K562 (cell line): ENCODE measurements at regions not wholly inside any gene's neighbourhood (a gene's known extent, or its start where the extent isn't known, plus 50 kb on each side); places are given as distances from the start of the nearest gene placed in this dataset.

Experiments used
- ATAC-seq: fragments of 200-7000 bp; cut with Tn5 transposase; 3 replicates; pipeline ENCODE4 v1.9.1; 2020; ENCODE audit warnings: moderate library complexity
- BruUV-seq: library from RNA; stranded (reverse); fragments of 400-500 nt; replicated peaks from 2 replicates; lab custom pipeline; 2021; lab: Mats Ljungman, UMichigan
- CTCF ChIA-PET: fragments of 300-600 bp; formaldehyde crosslinking; extraction: SDS; loops from one replicate; lab custom pipeline; 2021; ENCODE audit warnings: low intra/inter-chr PET ratio; lab: Yijun Ruan, JAX
- POLR2A ChIA-PET: fragments of 300-600, 350-650 bp; sonication (Branson Sonifier 250); formaldehyde crosslinking; extraction: SDS; loops from one replicate; lab custom pipeline; 2021; ENCODE audit warnings: antibody characterized with exemption, inconsistent platforms; lab: Yijun Ruan, JAX
- DNase-seq, 4 experiments: peaks; one replicate each; pipeline versions ENCODE4 v3.0.0 to v3.0.0-alpha.2; 2011 to 2018; ENCODE audit warnings: low spot score in 3 of 4, mixed read lengths in 3 of 4; ENCODE audit errors: extremely low read depth in 1 of 4
- FAIRE-seq: peaks from 2 replicates; lab custom pipeline; 2011; peaks lifted over from hg19 to GRCh38; lab: Jason Lieb, UNC
- H2AFZ ChIP-seq: 2 replicates; pipeline ENCODE4 v1.6.0; 2011; ENCODE audit warnings: low read depth, low read length, control low read depth, inconsistent platforms
- H3K27ac ChIP-seq: fragments of 200-600 bp; 3 replicates; pipeline ENCODE4 v1.8.0; 2011; ENCODE audit warnings: low read depth, mild to moderate bottlenecking, control low read depth, inconsistent platforms, low read length, moderate library complexity, mixed read lengths; ENCODE audit errors: extremely low read depth
- H3K27me3 ChIP-seq, 2 experiments: fragments of 300-600 bp in 1 of 2; 2 replicates in 1 of 2; 3 replicates in 1 of 2; pipeline versions ENCODE4 v1.6.0 to v1.8.0; 2011; ENCODE audit warnings: inconsistent platforms in 2 of 2, low read length in 2 of 2, mild to moderate bottlenecking in 1 of 2, mixed read lengths in 1 of 2, moderate library complexity in 1 of 2; ENCODE audit not compliant: control insufficient read depth in 2 of 2, insufficient read depth in 2 of 2
- H3K36me3 ChIP-seq: fragments of 300-600 bp; 3 replicates; pipeline ENCODE4 v1.8.0; 2011; ENCODE audit warnings: mild to moderate bottlenecking, low read length, inconsistent platforms; ENCODE audit not compliant: control insufficient read depth, insufficient read depth
- H3K4me1 ChIP-seq, 2 experiments: fragments of 200-600 bp in 1 of 2; replicated peaks in 1 of 2; 2 replicates in 1 of 2; 3 replicates in 1 of 2; pipeline versions ENCODE4 v1.5.1 to v1.8.0; 2011; ENCODE audit warnings: inconsistent platforms in 2 of 2, low read length in 2 of 2, mild to moderate bottlenecking in 1 of 2, mixed read lengths in 1 of 2, moderate library complexity in 1 of 2; ENCODE audit not compliant: control insufficient read depth in 2 of 2, insufficient read depth in 2 of 2
- H3K4me2 ChIP-seq: 2 replicates; pipeline ENCODE4 v1.6.1; 2011; ENCODE audit warnings: low read length, control low read depth, inconsistent platforms, mixed read lengths; ENCODE audit not compliant: insufficient read depth
- H3K4me3 ChIP-seq: fragments of 200-600 bp; sonication (generic), shearing (Covaris generic); 2 replicates; pipeline ENCODE4 v1.5.1; 2016; ENCODE audit warnings: control low read depth, inconsistent platforms
- H3K79me2 ChIP-seq: fragments of 200-600 bp; 3 replicates; pipeline ENCODE4 v1.8.0; 2011; ENCODE audit warnings: low read length, inconsistent platforms; ENCODE audit not compliant: control insufficient read depth, insufficient read depth
- H3K9ac ChIP-seq, 2 experiments: 2 replicates each; pipeline versions ENCODE4 v1.6.0 to v1.6.1; 2011; ENCODE audit warnings: low read depth in 2 of 2, low read length in 2 of 2, control low read depth in 1 of 2, inconsistent platforms in 1 of 2, mild to moderate bottlenecking in 1 of 2, mixed read lengths in 1 of 2; ENCODE audit not compliant: insufficient read depth in 1 of 2
- H3K9me1 ChIP-seq: one replicate; pipeline ENCODE4 v1.6.0; 2011; ENCODE audit warnings: inconsistent platforms, mild to moderate bottlenecking, low read length, moderate library complexity; ENCODE audit not compliant: control insufficient read depth, insufficient read depth
- H3K9me3 ChIP-seq: replicated peaks from 2 replicates; pipeline ENCODE4 v1.5.1; 2011; ENCODE audit warnings: low read depth, low read length, inconsistent platforms; ENCODE audit not compliant: control insufficient read depth, insufficient read depth
- H4K20me1 ChIP-seq: replicated peaks from 2 replicates; pipeline ENCODE4 v1.6.1; 2011; ENCODE audit warnings: low read length, inconsistent platforms, mixed read lengths; ENCODE audit not compliant: control insufficient read depth, insufficient read depth
- ARHGAP35 ChIP-seq: fragments of 450-650 bp; IDR thresholded peaks from 2 replicates; pipeline ENCODE4 v1.6.1; 2018; ENCODE audit not compliant: partially characterized antibody
- CBFA2T3 ChIP-seq: fragments of 450-650 bp; IDR thresholded peaks from 2 replicates; pipeline ENCODE4 v1.6.1; 2017
- HDAC1 ChIP-seq, 2 experiments: fragments of 450-650 bp; IDR thresholded peaks; 2 replicates each; pipeline ENCODE4 v1.6.1; 2016 to 2017; ENCODE audit warnings: inconsistent platforms in 1 of 2, mild to moderate bottlenecking in 1 of 2, moderate library complexity in 1 of 2
- ILF3 ChIP-seq: fragments of 450-650 bp; IDR thresholded peaks from 2 replicates; pipeline ENCODE4 v1.6.1; 2018; ENCODE audit warnings: antibody characterized with exemption, mild to moderate bottlenecking, moderate library complexity, borderline replicate concordance
- MEF2D ChIP-seq: conservative IDR thresholded peaks from 2 replicates; pipeline ENCODE4 v1.6.1; 2016; ENCODE audit warnings: low read depth, missing genetic modification characterization, missing compliant biosample characterization
- NFYB ChIP-seq: IDR thresholded peaks from 2 replicates; pipeline ENCODE4 v1.6.1; 2011; ENCODE audit warnings: mild to moderate bottlenecking, moderate library complexity; ENCODE audit not compliant: insufficient read length; ENCODE audit errors: extremely low read depth
- RBBP5 ChIP-seq: fragments of 200-600 bp; sonication (generic); IDR thresholded peaks from 2 replicates; pipeline ENCODE4 v1.6.1; 2012; ENCODE audit warnings: borderline replicate concordance, mild to moderate bottlenecking, low read length, control low read depth, inconsistent platforms; ENCODE audit not compliant: insufficient read depth, poor library complexity, severe bottlenecking
- TCF7 ChIP-seq: sonication (generic); IDR thresholded peaks from 2 replicates; pipeline ENCODE4 v1.6.1; 2016; ENCODE audit warnings: antibody characterized with exemption, borderline replicate concordance
- TEAD1 ChIP-seq, 2 experiments: fragments of 450-650 bp in 1 of 2; sonication (generic) in 1 of 2; formaldehyde crosslinking; IDR thresholded peaks; 2 replicates each; pipeline versions ENCODE4 v1.4.0 to v1.8.0; 2020 to 2022; ENCODE audit warnings: mild to moderate bottlenecking in 2 of 2, missing genetic modification reagents in 1 of 2
- WGBS: fragments of 100-300 bp; shearing (Covaris generic); methylation state at CpG from one replicate; pipeline ENCODE4 v1.1.6; 2016; ENCODE audit warnings: low coverage, mixed read lengths; ENCODE audit not compliant: insufficient coverage; ENCODE audit errors: missing lambda C conversion rate; 5-methylcytosine and 5-hydroxymethylcytosine counted together
- in situ Hi-C: fragments of 300-500 bp; cut with MboI; formaldehyde crosslinking; loops from 4 replicates; pipeline ENCODE4 v1.15.0; 2018; ENCODE audit warnings: inconsistent platforms, mixed read lengths
- intact Hi-C: fragments of 100-400 bp; cut with micrococcal nuclease; formaldehyde crosslinking; loops from 2 replicates; pipeline ENCODE4 v1.14.2; 2022

DNA sequence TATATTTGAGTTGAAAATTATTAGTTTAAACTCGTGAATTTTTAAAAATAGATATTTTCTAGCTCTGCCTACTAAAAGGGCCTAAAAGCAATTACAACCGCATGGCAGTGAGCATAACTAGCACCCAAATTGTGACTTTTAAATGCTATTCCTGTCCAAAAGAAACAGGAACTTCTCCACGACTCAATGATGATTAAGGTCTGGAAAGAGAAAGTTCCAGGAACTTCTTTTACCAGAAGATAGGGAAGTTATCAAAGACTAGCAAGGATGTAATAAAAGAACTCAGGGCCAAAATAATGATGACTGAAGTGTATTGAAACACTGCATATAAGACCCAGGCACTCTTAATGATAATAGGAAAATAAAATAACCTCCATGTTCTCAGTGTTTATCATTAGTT is 313.0 kb downstream of the PLPP3 start:
- Histone ChIP-seq H3K79me2 (no peaks in the 10 kb centered on the region), H3K9ac (no peak overlapping the region), H3K4me1 (no peaks in the 10 kb centered on the region), H3K27me3 (no peaks in the 10 kb centered on the region), H3K9me3 (no peaks in the 10 kb centered on the region), H3K9me1 (no peaks in the 10 kb centered on the region)
- in situ Hi-C loops (no loop called here), intact Hi-C loops (no loop called here)
- ATAC-seq: no peak
- TF ChIP-seq CBFA2T3: no peak
- TF ChIP-seq HDAC1 (IDR thresholded peaks at IDR 0.05): no peak
- no peak for TF ChIP-seq RBBP5
- TF ChIP-seq NFYB: no peak
- no peak for TF ChIP-seq ARHGAP35
- no peak for TF ChIP-seq ILF3
- TF ChIP-seq MEF2D (tag): no peak
- TF ChIP-seq TEAD1 (CRISPR knock-in tag; IDR thresholded peaks at IDR 0.05): no peak
- no peak for TF ChIP-seq TCF7
- TF ChIP-seq, all 486 proteins: peak for 0
- BruUV-seq: no TSS peak
- Histone ChIP-seq H4K20me1 (no peaks in the 10 kb centered on the region), H3K36me3 (no peaks in the 10 kb centered on the region), H3K4me2 (no peak overlapping the region), H3K4me3 (no peak overlapping the region), H3K27ac (no peak overlapping the region), H2AFZ (no peak overlapping the region)
- 0% methylated on average over 3 of the region's 3 CpGs for WGBS
- DNase-seq (no peak), FAIRE-seq (no peak)
- ChIA-PET CTCF (no interaction called here), POLR2A (no interaction called here)
